Dendritic cell treated with granulocyte-macrophage colony-stimulating factor and Interleukin-4, amounts not matched to agents 40 ng/mL and 50 ng/mL, for 4 days (primary cell): ENCODE measurements at regions not wholly inside any gene's neighbourhood (a gene's known extent, or its start where the extent isn't known, plus 50 kb on each side); places are given as distances from the start of the nearest gene placed in this dataset.

ENCODE experiments used
- H3K27ac Mint-ChIP-seq: one replicate; pipeline ENCODE4 v1.8.0; 2022; ENCODE audit warnings: mild to moderate bottlenecking, mixed read lengths
- H3K27me3 Mint-ChIP-seq: one replicate; pipeline ENCODE4 v1.8.0; 2022; ENCODE audit warnings: mild to moderate bottlenecking, mixed read lengths
- H3K36me3 Mint-ChIP-seq: one replicate; pipeline ENCODE4 v1.8.0; 2022; ENCODE audit warnings: low read depth, mixed read lengths
- H3K4me1 Mint-ChIP-seq: one replicate; pipeline ENCODE4 v1.8.0; 2022; ENCODE audit warnings: low read depth, mixed read lengths
- H3K4me3 Mint-ChIP-seq: one replicate; pipeline ENCODE4 v1.8.0; 2022; ENCODE audit warnings: mild to moderate bottlenecking, moderate library complexity, mixed read lengths
- H3K9me3 Mint-ChIP-seq: one replicate; pipeline ENCODE4 v1.8.0; 2022; ENCODE audit warnings: mixed read lengths
- intact Hi-C: fragments of 100-400 bp; cut with micrococcal nuclease; formaldehyde crosslinking; loops from one replicate; pipeline ENCODE4 v1.15.0; 2022

DNA sequence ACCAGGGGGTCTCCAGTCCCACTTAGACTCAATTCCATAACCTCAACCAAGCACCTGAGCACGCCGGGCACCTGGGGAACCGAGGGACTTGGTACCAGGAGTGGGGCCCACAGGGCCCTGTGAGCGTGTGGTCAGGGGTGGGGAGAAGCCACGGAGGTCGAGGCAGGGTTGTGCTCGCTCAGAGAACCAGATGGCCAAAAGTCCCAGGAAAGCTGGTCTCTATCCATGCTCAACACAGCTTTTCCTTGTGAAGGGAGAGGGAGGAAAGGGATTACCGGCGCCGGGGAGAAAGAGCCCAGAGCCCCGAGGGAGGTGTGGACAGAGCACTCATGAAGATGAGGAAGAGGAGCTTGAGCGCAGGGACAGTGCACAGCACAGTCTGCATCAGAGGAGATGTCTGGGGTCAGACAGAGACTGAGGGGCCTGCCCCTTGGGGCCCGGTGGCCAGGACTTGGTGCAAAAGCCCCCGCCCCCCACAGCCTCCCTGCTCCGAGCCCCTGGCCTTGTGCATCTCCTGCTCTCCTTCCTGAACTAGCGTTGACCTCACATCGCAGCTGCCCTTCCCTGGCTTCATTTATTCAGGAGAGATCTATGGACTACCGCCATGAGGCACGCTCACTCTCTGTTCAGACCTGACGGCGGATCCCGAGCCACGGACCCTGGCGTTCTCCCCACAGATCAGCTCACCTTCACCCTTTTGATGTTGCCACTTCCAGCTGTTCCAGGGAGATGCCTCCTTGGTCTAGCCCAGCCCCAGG lies 355.4 kb upstream of the TNRC6C start:
- H3K27me3 Mint-ChIP-seq: peaks cover 41% of the 10 kb centered on the region
- no peaks in the 10 kb centered on the region for H3K9me3 Mint-ChIP-seq
- no peak overlapping the region for H3K4me3 Mint-ChIP-seq
- H3K27ac Mint-ChIP-seq: no peak overlapping the region
- intact Hi-C loops: no loop called here
- H3K4me1 Mint-ChIP-seq: peaks cover 15% of the 10 kb centered on the region
- no peaks in the 10 kb centered on the region for H3K36me3 Mint-ChIP-seq

DNA sequence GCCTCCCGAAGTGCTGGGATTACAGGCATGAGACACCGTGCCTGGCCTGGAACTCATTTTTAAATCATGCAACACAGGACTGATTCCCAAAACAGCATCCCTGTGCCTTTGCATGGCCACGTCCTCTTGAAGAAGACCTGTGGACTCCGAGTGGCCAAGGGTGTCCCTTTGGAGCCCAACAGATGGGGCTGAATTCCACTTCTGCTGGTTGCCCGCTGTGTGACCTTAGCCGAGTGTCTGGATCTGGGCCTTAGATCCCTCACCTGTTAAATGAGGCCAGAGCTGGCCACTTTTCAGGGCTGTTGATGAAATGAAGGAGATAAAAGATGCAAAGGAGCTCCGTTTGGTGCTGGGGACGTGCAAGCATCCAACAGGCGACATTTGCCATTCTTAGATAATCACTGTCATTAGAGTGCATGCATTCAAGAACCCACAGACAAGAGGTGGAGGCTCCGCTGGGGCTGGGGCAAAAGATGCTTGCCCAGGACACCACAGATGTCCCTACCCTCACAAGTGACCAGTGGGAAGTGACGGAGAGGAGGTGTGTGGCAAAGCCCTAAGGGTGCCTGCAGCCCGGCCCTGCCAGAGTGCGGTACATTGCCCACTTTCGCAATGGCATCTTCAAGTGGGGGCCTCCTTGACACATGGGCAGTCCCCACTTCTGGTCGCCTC lies 354.1 kb upstream of the TNRC6C start:
- Mint-ChIP-seq H3K27ac (no peak overlapping the region), H3K4me1 (peaks cover 20% of the 10 kb centered on the region), H3K4me3 (no peak overlapping the region), H3K27me3 (peaks cover 49% of the 10 kb centered on the region), H3K9me3 (no peaks in the 10 kb centered on the region), H3K36me3 (no peaks in the 10 kb centered on the region)
- intact Hi-C loops: no loop called here

DNA sequence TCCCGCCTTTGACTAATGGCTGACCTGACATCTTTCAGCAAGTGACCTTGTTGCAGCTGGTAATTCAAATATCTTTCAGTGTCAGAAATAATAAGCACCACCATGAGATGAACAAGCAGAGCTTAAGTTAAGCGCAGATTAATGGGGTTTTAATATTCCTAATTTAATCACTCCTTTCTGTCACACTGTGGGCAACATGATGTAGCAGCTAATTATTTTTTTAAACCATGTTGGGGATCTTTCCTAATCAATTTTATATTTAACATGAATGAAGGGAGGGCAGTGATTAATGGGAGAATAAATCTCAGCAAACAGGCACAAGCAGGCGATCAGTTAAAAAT lies 353.6 kb upstream of the TNRC6C start:
- Mint-ChIP-seq H3K4me3 (no peak overlapping the region), H3K27ac (no peak overlapping the region), H3K9me3 (no peaks in the 10 kb centered on the region), H3K27me3 (peaks cover 52% of the 10 kb centered on the region), H3K4me1 (peaks cover 25% of the 10 kb centered on the region), H3K36me3 (no peaks in the 10 kb centered on the region)
- intact Hi-C loops: no loop called here

DNA sequence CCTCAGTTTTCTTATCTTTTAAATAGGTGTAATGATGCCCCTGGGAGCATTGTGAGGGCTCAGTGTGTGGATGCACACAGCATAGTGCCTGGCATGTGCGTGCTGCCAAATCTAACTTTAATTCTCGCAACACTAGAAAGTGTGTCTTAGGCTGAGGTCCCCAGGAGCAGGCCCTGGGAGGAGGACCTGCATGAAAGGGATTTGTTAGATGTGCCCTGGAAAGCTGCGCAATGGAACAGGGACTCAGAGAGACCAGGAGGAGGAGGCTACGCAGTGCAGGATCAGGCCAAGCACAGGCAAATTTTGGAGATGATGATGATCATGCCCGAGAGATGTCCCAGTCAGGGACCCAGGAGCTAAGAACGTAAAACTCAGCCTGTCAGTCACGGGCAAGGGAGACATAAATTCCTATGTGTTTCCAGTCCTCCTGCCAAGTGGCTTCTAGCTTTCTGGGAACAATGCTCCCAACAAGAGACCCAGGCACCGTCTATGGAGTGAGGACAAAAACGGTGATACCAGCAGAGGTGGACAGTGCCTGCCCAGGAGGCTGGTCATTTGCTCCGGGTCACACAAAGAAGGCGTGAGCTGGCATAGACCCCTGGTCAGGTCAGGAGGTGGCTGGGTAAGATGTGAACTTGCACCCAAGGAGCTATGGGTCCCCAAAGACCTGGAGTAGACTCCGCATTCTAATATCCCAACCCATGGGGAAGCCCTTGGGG lies 352.2 kb upstream of the TNRC6C start:
- intact Hi-C loops: loop anchor here (2.0 kb wide), 1 partner anchor 64 kb away; no protein-coding TSS in a partner anchor
- peaks cover 46% of the 10 kb centered on the region for H3K27me3 Mint-ChIP-seq
- H3K36me3 Mint-ChIP-seq: no peaks in the 10 kb centered on the region
- H3K9me3 Mint-ChIP-seq: no peaks in the 10 kb centered on the region
- H3K4me3 Mint-ChIP-seq: no peak overlapping the region
- H3K4me1 Mint-ChIP-seq: peaks cover 32% of the 10 kb centered on the region
- H3K27ac Mint-ChIP-seq: no peak overlapping the region

DNA sequence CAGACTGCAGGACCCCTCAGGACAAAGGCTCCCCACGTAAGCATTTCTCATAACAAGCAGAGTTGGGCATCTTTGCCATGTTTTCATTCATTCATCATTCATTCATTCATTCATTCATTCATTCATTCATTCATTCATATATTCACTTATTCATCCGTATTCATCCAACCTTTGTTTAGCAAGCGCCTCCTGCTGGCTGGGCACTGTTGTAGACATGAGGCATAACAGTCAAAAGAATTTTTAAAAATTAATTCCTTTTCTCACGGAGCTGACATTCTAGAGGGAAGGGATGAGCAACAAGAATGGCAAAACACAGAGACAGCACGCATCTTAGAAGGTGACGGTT lies 351.7 kb upstream of the TNRC6C start:
- intact Hi-C loops: loop anchor here (2.0 kb wide), 1 partner anchor 64 kb away; no protein-coding TSS in a partner anchor
- Mint-ChIP-seq H3K4me3 (no peak overlapping the region), H3K4me1 (peaks cover 36% of the 10 kb centered on the region), H3K36me3 (no peaks in the 10 kb centered on the region), H3K9me3 (no peaks in the 10 kb centered on the region), H3K27me3 (peaks cover 45% of the 10 kb centered on the region), H3K27ac (no peak overlapping the region)

DNA sequence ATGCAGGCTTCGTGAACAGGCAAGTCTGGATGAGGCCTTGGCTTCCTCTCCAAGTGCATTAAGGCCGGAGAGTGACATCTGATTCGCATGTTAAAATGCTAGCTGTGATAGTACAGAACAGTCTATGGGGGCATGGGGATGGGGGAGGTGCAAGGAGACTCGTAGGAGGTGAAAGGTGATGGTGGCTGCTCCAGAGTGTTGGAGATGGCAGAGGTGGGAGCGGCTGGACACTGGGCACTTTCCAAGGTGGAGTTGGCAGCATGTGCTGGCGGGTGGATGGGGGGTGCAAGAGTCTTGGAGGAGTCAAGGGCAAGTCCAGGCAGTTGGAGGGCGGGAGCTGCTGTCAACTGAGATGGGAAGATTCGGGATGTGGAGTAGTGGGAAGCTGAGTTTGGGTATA lies 350.9 kb upstream of the TNRC6C start:
- peaks cover 43% of the 10 kb centered on the region for H3K4me1 Mint-ChIP-seq
- intact Hi-C loops: loop anchor here (2.0 kb wide), 1 partner anchor 65 kb away; no protein-coding TSS in a partner anchor
- peaks cover 45% of the 10 kb centered on the region for H3K27me3 Mint-ChIP-seq
- no peaks in the 10 kb centered on the region for H3K9me3 Mint-ChIP-seq
- H3K36me3 Mint-ChIP-seq: no peaks in the 10 kb centered on the region
- H3K4me3 Mint-ChIP-seq: no peak overlapping the region
- no peak overlapping the region for H3K27ac Mint-ChIP-seq

DNA sequence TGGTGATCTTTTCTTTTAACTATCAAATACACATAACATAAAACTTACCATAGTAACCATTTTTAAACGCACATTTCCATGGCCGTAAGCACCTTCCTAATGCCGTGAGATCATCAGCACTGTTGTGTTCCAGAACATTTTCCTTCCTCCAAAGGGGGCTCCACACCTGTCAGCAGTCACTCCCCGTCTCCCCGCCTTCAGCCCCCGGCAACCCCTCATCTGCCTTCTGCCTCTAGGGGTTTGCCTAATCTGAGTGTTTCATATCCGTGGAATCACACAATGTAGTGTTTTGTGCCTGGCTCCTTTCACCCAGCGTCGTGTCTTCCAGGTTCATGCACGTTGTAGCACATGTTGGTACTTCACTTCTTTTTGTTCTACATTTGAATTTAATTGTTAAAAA lies 350.1 kb upstream of the TNRC6C start:
- Mint-ChIP-seq H3K27me3 (peaks cover 41% of the 10 kb centered on the region), H3K4me3 (no peak overlapping the region), H3K9me3 (no peaks in the 10 kb centered on the region), H3K27ac (no peak overlapping the region), H3K36me3 (no peaks in the 10 kb centered on the region), H3K4me1 (peaks cover 39% of the 10 kb centered on the region)
- intact Hi-C loops: no loop called here

DNA sequence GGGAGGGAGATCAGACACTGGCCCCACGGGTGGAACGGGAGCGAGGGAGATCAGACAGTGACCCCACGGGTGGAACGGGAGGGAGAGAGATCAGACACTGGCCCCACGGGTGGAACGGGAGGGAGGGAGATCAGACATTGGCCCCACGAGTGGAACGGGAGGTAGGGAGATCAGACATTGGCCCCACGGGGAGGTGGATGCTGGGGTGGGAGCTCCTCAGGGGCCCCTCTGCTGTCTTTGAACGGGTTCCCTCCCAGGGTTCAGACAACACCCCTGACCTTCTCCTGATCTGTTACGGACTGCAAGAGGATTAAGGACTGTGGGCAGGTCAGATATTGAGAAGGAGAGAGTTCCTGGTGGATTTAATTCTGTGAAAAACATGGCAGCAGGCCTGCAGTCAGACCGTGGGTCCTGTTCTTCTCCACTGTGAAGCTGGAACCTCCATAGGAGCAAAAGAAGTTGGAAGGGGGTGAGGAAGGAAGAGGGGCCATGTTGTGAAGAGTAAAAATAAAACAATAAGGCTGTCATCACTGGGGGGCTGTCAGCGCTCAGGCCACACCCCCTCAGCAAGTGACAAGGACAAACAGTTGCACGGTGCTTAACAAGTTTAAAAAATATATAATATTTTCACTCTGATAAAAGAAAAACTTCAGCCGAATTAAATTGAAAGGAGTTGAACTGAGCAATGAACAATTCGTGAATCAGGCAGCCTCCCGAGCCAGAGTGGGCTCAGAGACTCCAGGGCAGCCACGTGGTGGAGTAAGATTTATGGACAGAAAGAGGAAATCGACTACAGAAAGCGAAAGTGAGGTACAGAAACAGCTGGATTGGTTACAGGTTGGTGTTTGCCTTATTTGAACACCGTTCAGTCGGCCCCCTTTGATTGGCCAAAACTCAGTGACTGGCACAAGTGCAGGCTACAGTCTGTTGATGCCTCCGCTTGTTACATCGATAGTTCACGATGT lies 348.7 kb upstream of the TNRC6C start:
- peak overlapping the region; percentile 63 for H3K4me3 Mint-ChIP-seq
- H3K27me3 Mint-ChIP-seq: peaks cover 45% of the 10 kb centered on the region
- no peaks in the 10 kb centered on the region for H3K36me3 Mint-ChIP-seq
- no peaks in the 10 kb centered on the region for H3K9me3 Mint-ChIP-seq
- peak overlapping the region; percentile 21 for H3K27ac Mint-ChIP-seq
- peaks cover 36% of the 10 kb centered on the region for H3K4me1 Mint-ChIP-seq
- intact Hi-C loops: no loop called here

DNA sequence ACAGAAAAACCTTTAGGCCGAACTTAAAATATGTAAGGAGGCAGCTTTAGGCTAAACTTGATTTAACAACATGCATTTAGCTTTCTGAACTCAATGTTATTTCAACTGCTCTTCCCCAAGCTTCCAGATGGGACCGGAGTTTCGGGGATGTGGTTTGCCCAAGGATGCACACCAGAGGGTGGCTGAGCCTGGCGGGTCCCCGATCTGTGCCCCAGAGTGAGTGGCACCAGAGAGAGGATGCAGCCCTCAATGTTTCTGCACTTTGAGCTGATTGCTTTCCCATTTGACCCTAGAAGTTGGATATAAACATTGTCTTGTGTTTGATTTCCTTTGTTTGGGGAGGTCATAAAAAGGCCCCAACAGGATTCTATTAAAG lies 348.0 kb upstream of the TNRC6C start:
- Mint-ChIP-seq H3K27ac (peak overlapping the region; percentile 21), H3K4me3 (peak overlapping the region; percentile 24), H3K27me3 (peaks cover 47% of the 10 kb centered on the region), H3K4me1 (peaks cover 36% of the 10 kb centered on the region), H3K9me3 (no peaks in the 10 kb centered on the region), H3K36me3 (no peaks in the 10 kb centered on the region)
- intact Hi-C loops: no loop called here

DNA sequence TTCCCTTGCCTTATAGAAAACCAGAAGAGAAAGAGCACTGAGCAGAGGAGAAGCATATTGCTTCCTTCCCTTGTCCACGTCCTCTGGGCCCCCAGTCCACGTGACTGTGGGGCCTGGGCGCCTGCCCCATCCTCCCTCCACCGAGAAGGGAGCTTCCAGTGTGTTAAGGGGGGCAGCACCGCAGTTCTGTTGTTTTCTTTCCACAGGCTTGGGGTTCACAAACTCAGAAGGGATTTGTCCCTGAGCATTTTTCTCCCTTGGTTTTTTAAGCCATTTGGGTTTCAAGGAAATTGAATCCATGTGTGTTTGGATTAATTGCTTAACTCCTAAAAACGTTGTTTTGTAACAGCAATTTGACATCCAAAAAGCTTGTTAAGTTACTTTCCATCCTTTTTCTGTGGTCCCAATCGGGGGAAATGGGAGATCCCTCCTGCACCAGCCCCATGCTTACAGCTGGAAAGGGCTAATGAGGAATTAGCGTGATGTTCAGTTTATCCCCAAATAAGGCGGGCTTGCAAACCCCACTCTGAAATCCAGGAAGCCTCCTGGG lies 347.5 kb upstream of the TNRC6C start:
- H3K27me3 Mint-ChIP-seq: peaks cover 46% of the 10 kb centered on the region
- H3K36me3 Mint-ChIP-seq: no peaks in the 10 kb centered on the region
- H3K4me1 Mint-ChIP-seq: peaks cover 36% of the 10 kb centered on the region
- no peak overlapping the region for H3K27ac Mint-ChIP-seq
- no peaks in the 10 kb centered on the region for H3K9me3 Mint-ChIP-seq
- no peak overlapping the region for H3K4me3 Mint-ChIP-seq
- intact Hi-C loops: no loop called here

DNA sequence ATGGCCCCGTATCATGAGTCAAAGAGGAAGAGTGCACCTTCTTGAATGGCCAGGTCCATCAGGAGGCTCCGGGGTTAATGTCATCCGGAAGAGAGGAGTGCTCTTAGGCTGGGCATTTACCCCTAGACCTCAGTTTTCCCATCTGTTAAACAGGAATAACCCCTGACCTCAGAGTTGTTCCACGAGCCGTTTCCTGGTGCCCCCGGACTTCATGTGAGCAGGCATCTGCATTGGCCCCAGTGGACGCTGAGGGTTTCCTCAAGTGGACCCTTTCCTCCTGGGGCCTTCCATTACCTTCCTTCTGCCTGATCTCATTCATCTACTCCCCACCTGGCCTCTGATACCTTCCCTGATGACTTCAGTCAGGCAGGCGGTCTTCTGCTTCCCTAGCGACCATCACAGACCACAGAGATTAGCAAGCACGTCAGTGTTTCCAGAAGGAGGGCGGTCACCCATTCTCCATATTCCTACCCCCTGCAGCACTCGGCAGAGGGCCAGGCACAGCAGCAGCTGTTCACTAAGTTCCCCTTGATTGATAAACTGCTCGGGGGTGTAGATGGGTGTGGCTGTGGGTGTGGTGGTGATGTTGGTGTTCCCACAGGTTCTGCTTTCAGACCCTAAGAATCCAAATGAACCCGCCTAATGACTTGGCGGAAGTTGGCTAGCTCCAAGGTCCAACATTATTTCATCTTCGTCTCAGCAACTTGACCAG lies 346.6 kb upstream of the TNRC6C start:
- Mint-ChIP-seq H3K36me3 (no peaks in the 10 kb centered on the region), H3K9me3 (no peaks in the 10 kb centered on the region), H3K27me3 (peaks cover 50% of the 10 kb centered on the region), H3K4me3 (peak overlapping the region; percentile 30), H3K4me1 (peaks cover 36% of the 10 kb centered on the region), H3K27ac (peak overlapping the region; percentile 44)
- intact Hi-C loops: no loop called here

DNA sequence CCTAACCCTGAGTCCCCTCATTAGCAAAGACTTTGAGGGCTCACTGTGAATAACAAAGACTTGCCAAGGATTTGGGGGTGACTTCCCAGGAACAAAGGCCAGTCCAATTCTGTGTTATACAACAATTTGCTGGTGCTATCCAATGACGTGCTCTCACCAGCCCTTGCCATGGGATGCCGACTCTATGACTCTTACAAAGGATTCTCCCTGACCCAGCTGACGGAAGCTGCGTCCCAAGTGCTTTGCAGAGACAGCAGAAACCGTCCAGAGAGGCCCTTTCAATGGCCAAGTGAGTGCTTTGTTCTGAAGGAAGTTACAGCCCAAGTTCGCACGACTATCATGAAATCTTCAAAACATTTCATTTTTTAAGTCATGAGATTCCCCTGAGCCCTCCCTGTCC lies 345.3 kb upstream of the TNRC6C start:
- Mint-ChIP-seq H3K4me1 (peaks cover 36% of the 10 kb centered on the region), H3K9me3 (no peaks in the 10 kb centered on the region), H3K36me3 (no peaks in the 10 kb centered on the region), H3K27ac (no peak overlapping the region), H3K4me3 (no peak overlapping the region), H3K27me3 (peaks cover 51% of the 10 kb centered on the region)
- intact Hi-C loops: no loop called here

DNA sequence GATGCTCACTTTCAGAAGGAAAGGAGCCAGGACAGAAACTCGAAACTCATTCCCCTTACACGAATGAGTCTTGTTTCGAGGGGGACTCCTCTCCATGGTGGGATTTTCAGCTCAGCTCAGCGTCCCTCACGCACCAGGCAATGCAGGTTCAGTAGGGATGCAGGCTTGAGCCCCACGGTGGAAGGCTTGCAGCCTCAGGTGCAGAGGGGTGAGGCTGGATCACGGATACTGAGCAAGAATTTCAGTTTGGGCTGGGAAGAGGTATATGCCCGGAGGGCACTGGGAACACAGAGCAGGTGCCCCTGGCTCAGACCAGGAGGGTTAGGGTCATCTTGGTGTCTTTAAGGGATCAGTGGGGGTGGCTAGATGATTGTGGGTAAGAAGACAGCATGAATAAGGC lies 344.9 kb upstream of the TNRC6C start:
- Mint-ChIP-seq H3K4me3 (no peak overlapping the region), H3K4me1 (peaks cover 36% of the 10 kb centered on the region), H3K27me3 (peaks cover 52% of the 10 kb centered on the region), H3K36me3 (no peaks in the 10 kb centered on the region), H3K9me3 (no peaks in the 10 kb centered on the region), H3K27ac (no peak overlapping the region)
- intact Hi-C loops: no loop called here
